CD4-positive, alpha-beta T cell treated with Interleukin-6 for 4 hours (primary cell): ENCODE measurements at regions not wholly inside any gene's neighbourhood (a gene's known extent, or its start where the extent isn't known, plus 50 kb on each side); places are given as distances from the start of the nearest gene placed in this dataset.
"Not testable (repeated sequence)": the region's sequence is repeated elsewhere in the genome, so short reads cannot be mapped to it uniquely, and the experiment has no call there.

Experiments used
- DNase-seq: peaks from one replicate; pipeline ENCODE4 v3.0.0-alpha.2; 2020; ENCODE audit warnings: mixed read lengths

GRCh38 chr3:110248666-110249065 is 823.0 kb upstream of the NECTIN3 start:
- DNase-seq, result no peak

GRCh38 chr3:110253794-110254193 is 817.8 kb upstream of the NECTIN3 start:
- no peak for DNase-seq

- DNase-seq, result no peak
Measured at GRCh38 chr3:110254591-110254990, 817.0 kb upstream of the NECTIN3 start.

- DNase-seq, result no peak
Measured at GRCh38 chr3:110261141-110261540, 810.5 kb upstream of the NECTIN3 start.

GRCh38 chr3:110262896-110263295 is 808.7 kb upstream of the NECTIN3 start:
- DNase-seq, result no peak

GRCh38 chr3:110265302-110265701 is 806.3 kb upstream of the NECTIN3 start:
- no peak for DNase-seq

GRCh38 chr3:110267304-110267845 is 804.2 kb upstream of the NECTIN3 start:
- no peak for DNase-seq

- DNase-seq, result no peak
Measured at GRCh38 chr3:110272525-110272924, 799.1 kb upstream of the NECTIN3 start.

GRCh38 chr3:110291886-110292501 is 779.6 kb upstream of the NECTIN3 start:
- no peak for DNase-seq

- DNase-seq, result no peak
Measured at GRCh38 chr3:110293660-110294059, 778.0 kb upstream of the NECTIN3 start.

GRCh38 chr3:110296885-110297284 is 774.7 kb upstream of the NECTIN3 start:
- DNase-seq, result no peak

GRCh38 chr3:110301781-110302180 is 769.8 kb upstream of the NECTIN3 start:
- no peak for DNase-seq

- no peak for DNase-seq
Measured at GRCh38 chr3:110307065-110307809, 764.4 kb upstream of the NECTIN3 start.

GRCh38 chr3:110311541-110311940 is 760.1 kb upstream of the NECTIN3 start:
- no peak for DNase-seq

- DNase-seq, result peak; percentile 58
Measured at GRCh38 chr3:110314512-110315114, 757.0 kb upstream of the NECTIN3 start.

- DNase-seq, result no peak
Measured at GRCh38 chr3:110318108-110318507, 753.5 kb upstream of the NECTIN3 start.

GRCh38 chr3:110323349-110323748 is 748.3 kb upstream of the NECTIN3 start:
- DNase-seq, result no peak

- no peak for DNase-seq
Measured at GRCh38 chr3:110324171-110324705, 747.4 kb upstream of the NECTIN3 start.

- no peak for DNase-seq
Measured at GRCh38 chr3:110327870-110328269, 743.7 kb upstream of the NECTIN3 start.

- DNase-seq, result not testable (repeated sequence)
Measured at GRCh38 chr3:110331562-110331961, 740.1 kb upstream of the NECTIN3 start.

- no peak for DNase-seq
Measured at GRCh38 chr3:110332629-110333028, 739.0 kb upstream of the NECTIN3 start.

GRCh38 chr3:110341047-110341446 is 730.6 kb upstream of the NECTIN3 start:
- DNase-seq, result no peak

GRCh38 chr3:110343376-110343775 is 728.2 kb upstream of the NECTIN3 start:
- DNase-seq, result no peak

GRCh38 chr3:110343945-110344344 is 727.7 kb upstream of the NECTIN3 start:
- DNase-seq, result no peak
